GM06990 (cell line): ENCODE measurements at regions not wholly inside any gene's neighbourhood (a gene's known extent, or its start where the extent isn't known, plus 50 kb on each side); places are given as distances from the start of the nearest gene placed in this dataset.
A peak's percentile ranks its signal among the peaks of the same experiment; 100 is the strongest.

Experiments used
- DNase-seq: peaks from one replicate; pipeline ENCODE4 v3.0.0-alpha.2; 2011; ENCODE audit not compliant: insufficient read length; ENCODE audit errors: extremely low read depth
- H3K27me3 ChIP-seq: replicated peaks from 2 replicates; pipeline ENCODE4 v1.6.0; 2011; ENCODE audit warnings: low read length; ENCODE audit not compliant: control insufficient read depth, insufficient read depth
- H3K36me3 ChIP-seq: 2 replicates; pipeline ENCODE4 v1.5.1; 2011; ENCODE audit warnings: low read length; ENCODE audit not compliant: control insufficient read depth, insufficient read depth
- H3K4me3 ChIP-seq: replicated peaks from 2 replicates; pipeline ENCODE4 v1.5.1; 2011; ENCODE audit warnings: low read depth, mild to moderate bottlenecking, control low read depth, low read length
- TF ChIP-seq, protein P1 (sequence below): IDR thresholded peaks from 2 replicates; pipeline ENCODE4 v1.5.1; 2011; ENCODE audit warnings: low read length, control low read depth, mild to moderate bottlenecking, inconsistent platforms; ENCODE audit not compliant: insufficient read depth, poor library complexity, severe bottlenecking

DNA sequence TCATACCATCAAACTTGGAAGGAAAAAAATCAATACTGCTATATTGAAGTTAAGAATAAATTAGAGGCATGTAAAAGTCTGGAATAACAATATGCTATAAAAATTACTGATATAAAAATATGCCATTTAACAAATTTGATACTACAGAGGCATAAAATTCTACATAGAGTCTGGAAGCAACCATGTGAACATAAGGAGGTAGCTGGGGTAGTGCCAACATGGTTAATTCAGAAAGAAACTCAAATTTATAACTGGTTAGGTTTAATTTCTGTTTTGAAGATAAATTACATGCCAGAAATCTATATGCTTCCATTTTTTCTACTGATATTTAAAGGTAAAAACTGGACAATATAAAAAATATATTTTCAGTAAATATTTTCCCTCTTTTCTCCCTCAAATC lies 103.1 kb upstream of the NR4A3 start:
- Histone ChIP-seq H3K27me3 (no peaks in the 10 kb centered on the region), H3K4me3 (no peak overlapping the region), H3K36me3 (no peaks in the 10 kb centered on the region)
- DNase-seq = no peak
- TF ChIP-seq, protein P1, sequence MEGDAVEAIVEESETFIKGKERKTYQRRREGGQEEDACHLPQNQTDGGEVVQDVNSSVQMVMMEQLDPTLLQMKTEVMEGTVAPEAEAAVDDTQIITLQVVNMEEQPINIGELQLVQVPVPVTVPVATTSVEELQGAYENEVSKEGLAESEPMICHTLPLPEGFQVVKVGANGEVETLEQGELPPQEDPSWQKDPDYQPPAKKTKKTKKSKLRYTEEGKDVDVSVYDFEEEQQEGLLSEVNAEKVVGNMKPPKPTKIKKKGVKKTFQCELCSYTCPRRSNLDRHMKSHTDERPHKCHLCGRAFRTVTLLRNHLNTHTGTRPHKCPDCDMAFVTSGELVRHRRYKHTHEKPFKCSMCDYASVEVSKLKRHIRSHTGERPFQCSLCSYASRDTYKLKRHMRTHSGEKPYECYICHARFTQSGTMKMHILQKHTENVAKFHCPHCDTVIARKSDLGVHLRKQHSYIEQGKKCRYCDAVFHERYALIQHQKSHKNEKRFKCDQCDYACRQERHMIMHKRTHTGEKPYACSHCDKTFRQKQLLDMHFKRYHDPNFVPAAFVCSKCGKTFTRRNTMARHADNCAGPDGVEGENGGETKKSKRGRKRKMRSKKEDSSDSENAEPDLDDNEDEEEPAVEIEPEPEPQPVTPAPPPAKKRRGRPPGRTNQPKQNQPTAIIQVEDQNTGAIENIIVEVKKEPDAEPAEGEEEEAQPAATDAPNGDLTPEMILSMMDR = no peak

DNA sequence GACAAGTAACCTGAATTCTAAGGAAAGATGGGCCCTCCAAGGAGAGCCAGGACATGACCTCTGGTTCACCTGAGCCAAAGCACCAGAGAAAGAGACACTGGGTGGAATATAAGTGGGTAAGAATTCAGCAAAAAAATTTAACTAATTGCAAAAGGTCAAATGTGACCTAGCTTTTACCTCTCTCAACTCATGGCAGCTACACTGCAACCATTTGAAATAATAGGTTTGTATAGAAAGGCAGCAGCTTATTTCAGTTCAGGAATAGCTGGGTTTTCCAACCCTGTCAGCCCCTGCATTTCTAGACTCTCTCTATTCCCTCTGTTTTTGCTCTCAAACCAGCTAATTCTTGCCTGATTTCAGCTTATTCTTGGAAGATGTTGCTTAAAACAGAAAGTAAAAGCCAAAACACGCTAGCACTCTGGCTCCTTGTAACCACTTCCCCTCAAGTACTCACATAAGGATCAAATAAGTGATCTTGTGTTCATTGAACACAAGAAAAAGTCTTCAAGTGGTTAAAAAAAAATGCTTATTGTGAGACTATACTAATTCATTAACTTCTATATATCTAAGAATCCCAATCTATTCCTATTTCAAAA lies 101.1 kb upstream of the NR4A3 start:
- peak overlapping the region; percentile 32 for H3K4me3 ChIP-seq
- TF ChIP-seq, protein P1 = no peak
- DNase-seq = peak; percentile 47
- H3K36me3 ChIP-seq = no peaks in the 10 kb centered on the region
- H3K27me3 ChIP-seq = no peaks in the 10 kb centered on the region

DNA sequence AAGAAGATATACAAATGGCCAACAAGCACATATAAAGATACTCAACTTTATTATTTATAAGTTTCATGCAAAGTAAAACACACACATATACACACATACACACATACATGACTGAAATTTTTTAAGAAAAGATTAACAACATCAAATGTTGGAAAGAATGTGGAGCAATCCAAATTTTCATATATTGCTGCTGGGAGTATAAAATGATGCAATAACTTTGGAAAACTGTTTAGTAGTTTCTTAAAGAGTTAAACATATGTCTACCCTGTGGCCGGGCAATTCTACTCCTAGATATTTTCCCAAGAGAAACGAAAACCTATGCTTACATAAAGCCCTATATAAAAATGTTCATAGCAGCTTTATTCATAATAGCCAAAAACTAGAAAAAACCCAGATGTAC lies 99.8 kb upstream of the NR4A3 start:
- Histone ChIP-seq H3K4me3 (no peak overlapping the region), H3K36me3 (no peaks in the 10 kb centered on the region), H3K27me3 (no peaks in the 10 kb centered on the region)
- DNase-seq = no peak
- TF ChIP-seq, protein P1 = no peak

DNA sequence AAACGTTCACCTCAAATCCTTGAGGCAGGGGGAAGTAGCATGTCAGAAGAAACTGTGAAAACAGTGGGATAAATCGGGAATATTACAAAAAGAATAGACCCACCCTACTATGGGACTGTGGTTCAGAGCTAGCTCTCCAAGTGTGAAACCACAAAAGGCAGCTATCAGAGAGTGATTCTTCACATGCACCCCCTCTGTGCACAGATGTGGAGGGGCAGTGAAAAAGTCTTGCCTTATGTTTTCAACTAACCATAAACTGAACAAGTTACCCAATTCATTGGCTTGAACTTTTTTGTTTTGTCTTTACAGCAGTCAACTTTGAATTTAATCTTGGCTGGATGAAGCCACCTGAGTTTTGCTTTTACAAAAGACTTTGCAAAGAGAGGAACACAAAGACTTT lies 98.8 kb upstream of the NR4A3 start:
- TF ChIP-seq, protein P1 = no peak
- no peak for DNase-seq
- Histone ChIP-seq H3K4me3 (no peak overlapping the region), H3K36me3 (no peaks in the 10 kb centered on the region), H3K27me3 (no peaks in the 10 kb centered on the region)

DNA sequence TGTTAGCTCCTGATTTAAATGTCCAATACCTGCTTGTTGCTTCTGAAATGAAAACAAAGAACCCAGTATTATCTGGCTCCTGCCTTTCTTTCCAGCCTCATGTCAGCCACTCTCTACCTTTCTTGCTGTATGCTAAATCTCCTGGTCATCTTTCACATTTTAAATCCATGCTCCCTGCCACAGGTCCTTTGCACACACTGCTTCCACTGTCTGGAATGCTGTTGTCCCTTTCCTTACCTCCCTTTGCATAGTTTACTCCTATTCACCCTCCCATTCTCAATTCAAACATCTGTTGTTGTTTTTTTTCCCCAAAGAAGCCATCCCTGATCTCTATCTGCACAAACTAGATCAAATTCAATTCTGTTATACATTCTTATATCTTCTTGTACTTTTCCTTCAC lies 97.0 kb upstream of the NR4A3 start:
- Histone ChIP-seq H3K4me3 (no peak overlapping the region), H3K36me3 (no peaks in the 10 kb centered on the region), H3K27me3 (no peaks in the 10 kb centered on the region)
- no peak for DNase-seq
- TF ChIP-seq, protein P1 = no peak

DNA sequence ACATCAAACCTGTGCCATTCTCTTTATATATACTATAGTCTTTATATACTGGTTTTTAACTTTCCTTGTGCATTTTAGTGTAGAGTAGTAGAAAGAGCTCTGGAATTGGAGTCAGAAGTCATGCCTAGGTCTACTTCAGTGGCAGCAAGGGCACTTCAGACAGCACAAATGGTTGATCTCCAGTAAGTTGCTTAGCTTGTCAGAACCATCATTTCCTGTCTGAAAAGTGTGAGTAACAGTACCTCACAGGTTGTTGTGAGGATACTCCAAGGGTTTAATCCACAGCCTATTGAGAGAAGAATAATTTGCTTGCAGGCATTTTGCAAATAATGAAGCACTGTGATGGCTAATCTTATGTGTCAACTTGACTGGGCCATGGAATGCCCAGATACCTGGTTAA lies 95.8 kb upstream of the NR4A3 start:
- no peaks in the 10 kb centered on the region for H3K27me3 ChIP-seq
- no peak for DNase-seq
- no peak overlapping the region for H3K4me3 ChIP-seq
- no peaks in the 10 kb centered on the region for H3K36me3 ChIP-seq
- TF ChIP-seq, protein P1 = no peak
